SK-N-SH (cell line): ENCODE measurements at regions not wholly inside any gene's neighbourhood (a gene's known extent, or its start where the extent isn't known, plus 50 kb on each side); places are given as distances from the start of the nearest gene placed in this dataset.

Source experiments
- CTCF ChIA-PET: fragments of 300-600, 350-600 bp; formaldehyde crosslinking; extraction: SDS; loops from one replicate; lab custom pipeline; 2021; lab: Yijun Ruan, JAX
- POLR2A ChIA-PET: fragments of 350-600 bp; sonication (Branson Sonifier 250); formaldehyde crosslinking; extraction: SDS; loops from one replicate; lab custom pipeline; 2020; ENCODE audit warnings: antibody characterized with exemption, inconsistent platforms; lab: Yijun Ruan, JAX
- DNase-seq: peaks from one replicate; pipeline ENCODE4 v3.0.0; 2012
- H2AFZ ChIP-seq: fragments of 200-600 bp; sonication (generic); 2 replicates; pipeline ENCODE4 v1.8.1; 2016; ENCODE audit warnings: antibody characterized with exemption, mild to moderate bottlenecking, low read depth
- H3F3A ChIP-seq: fragments of 200-600 bp; sonication (generic); replicated peaks from 2 replicates; pipeline ENCODE3; 2016; ENCODE audit warnings: antibody characterized with exemption, mild to moderate bottlenecking; ENCODE audit not compliant: insufficient read depth
- H3K27ac ChIP-seq, 2 experiments: fragments of 200-500 bp in 1 of 2; fragments of 200-600 bp in 1 of 2; sonication (Bioruptor generic) in 1 of 2; sonication (generic), shearing (Covaris generic) in 1 of 2; 2 replicates each; pipeline versions ENCODE4 v1.5.1 to v1.6.1; 2014 to 2016; ENCODE audit warnings: low read depth in 2 of 2, inconsistent platforms in 1 of 2, low read length in 1 of 2, mild to moderate bottlenecking in 1 of 2, mixed read lengths in 1 of 2
- H3K27me3 ChIP-seq: fragments of 200-600 bp; sonication (generic), shearing (Covaris generic); 2 replicates; pipeline ENCODE4 v1.6.1; 2016; ENCODE audit warnings: mixed run types; ENCODE audit not compliant: insufficient read depth
- H3K36me3 ChIP-seq, 2 experiments: fragments of 200-500 bp in 1 of 2; fragments of 200-600 bp in 1 of 2; sonication (Bioruptor generic) in 1 of 2; sonication (generic) in 1 of 2; replicated peaks in 1 of 2; 2 replicates each; pipeline versions ENCODE3 to v1.5.1; 2014 to 2016; ENCODE audit warnings: low read length in 1 of 2, mild to moderate bottlenecking in 1 of 2; ENCODE audit not compliant: insufficient read depth in 2 of 2, control insufficient read depth in 1 of 2
- H3K4me1 ChIP-seq, 2 experiments: fragments of 200-500 bp in 1 of 2; fragments of 200-600 bp in 1 of 2; sonication (Bioruptor generic) in 1 of 2; sonication (generic), shearing (Covaris generic) in 1 of 2; 2 replicates each; pipeline versions ENCODE4 v1.5.1 to v1.6.1; 2014 to 2016; ENCODE audit warnings: low read depth in 1 of 2, low read length in 1 of 2, mixed run types in 1 of 2; ENCODE audit not compliant: insufficient read depth in 2 of 2, control insufficient read depth in 1 of 2
- H3K4me2 ChIP-seq: fragments of 200-600 bp; sonication (generic), shearing (Covaris generic); 2 replicates; pipeline ENCODE4 v1.6.1; 2017; ENCODE audit warnings: mixed run types
- H3K4me3 ChIP-seq, 2 experiments: fragments of 200-500 bp in 1 of 2; fragments of 200-600 bp in 1 of 2; sonication (Bioruptor generic) in 1 of 2; sonication (generic), shearing (Covaris generic) in 1 of 2; 2 replicates each; pipeline versions ENCODE4 v1.5.1 to v1.8.1; 2014 to 2016; ENCODE audit warnings: low read depth in 2 of 2, inconsistent platforms in 1 of 2, low read length in 1 of 2, mild to moderate bottlenecking in 1 of 2, mixed read lengths in 1 of 2, moderate library complexity in 1 of 2
- H3K79me2 ChIP-seq: fragments of 200-600 bp; sonication (generic); 2 replicates; pipeline ENCODE4 v1.8.1; 2017; ENCODE audit warnings: mild to moderate bottlenecking; ENCODE audit not compliant: insufficient read depth
- H3K9ac ChIP-seq: fragments of 200-600 bp; sonication (generic); 2 replicates; pipeline ENCODE4 v1.6.1; 2017; ENCODE audit warnings: mixed run types
- H3K9me2 ChIP-seq: fragments of 200-600 bp; sonication (generic); 2 replicates; pipeline ENCODE4 v1.6.1; 2017; ENCODE audit warnings: mixed run types
- H3K9me3 ChIP-seq: fragments of 200-600 bp; sonication (generic); 2 replicates; pipeline ENCODE4 v1.6.1; 2017; ENCODE audit warnings: mixed run types, mild to moderate bottlenecking, moderate library complexity
- H4K20me1 ChIP-seq: fragments of 200-600 bp; sonication (generic); 2 replicates; pipeline ENCODE4 v1.6.1; 2017; ENCODE audit warnings: mild to moderate bottlenecking, mixed run types; ENCODE audit not compliant: insufficient read depth
- CHD2 ChIP-seq: fragments of 150-350 bp; IDR thresholded peaks from 2 replicates; pipeline ENCODE4 v1.6.1; 2018; ENCODE audit warnings: low read length; ENCODE audit not compliant: partially characterized antibody
- ELF1 ChIP-seq: IDR thresholded peaks from 2 replicates; pipeline ENCODE4 v1.4.0; 2012
- EP300 ChIP-seq, 2 experiments: IDR thresholded peaks; 2 replicates each; pipeline versions ENCODE4 v1.4.0 to v1.6.1; 2012; ENCODE audit warnings: borderline replicate concordance in 1 of 2, low read depth in 1 of 2, low read length in 1 of 2
- EZH2phosphoT487 ChIP-seq: fragments of 200-600 bp; sonication (generic); IDR thresholded peaks from 2 replicates; pipeline ENCODE4 v1.6.1; 2017; ENCODE audit warnings: low read depth, mixed run types, mild to moderate bottlenecking, antibody characterized with exemption, moderate library complexity, borderline replicate concordance
- FOXM1 ChIP-seq: IDR thresholded peaks from 2 replicates; pipeline ENCODE4 v1.4.0; 2012; ENCODE audit warnings: low read depth, mild to moderate bottlenecking
- GATA2 ChIP-seq: sonication (generic); formaldehyde crosslinking; IDR thresholded peaks from 2 replicates; pipeline ENCODE4 v1.5.0; 2020; ENCODE audit warnings: mild to moderate bottlenecking, missing genetic modification reagents
- JUND ChIP-seq: IDR thresholded peaks from 2 replicates; pipeline ENCODE4 v1.4.0; 2012
- NRF1 ChIP-seq: IDR thresholded peaks from 2 replicates; pipeline ENCODE4 v1.6.1; 2012; ENCODE audit warnings: low read depth, mild to moderate bottlenecking, low read length
- RCOR1 ChIP-seq: fragments of 150-350 bp; IDR thresholded peaks from 2 replicates; pipeline ENCODE4 v1.6.1; 2017; ENCODE audit warnings: antibody characterized with exemption, low read length
- RFX5 ChIP-seq: IDR thresholded peaks from 2 replicates; pipeline ENCODE4 v1.6.1; 2012; ENCODE audit warnings: mild to moderate bottlenecking, improper control_type of control experiment, low read length
- TCF12 ChIP-seq: IDR thresholded peaks from 2 replicates; pipeline ENCODE4 v1.4.0; 2012
- TEAD4 ChIP-seq: IDR thresholded peaks from 2 replicates; pipeline ENCODE4 v1.4.0; 2012; ENCODE audit warnings: mild to moderate bottlenecking, borderline replicate concordance; ENCODE audit not compliant: insufficient read depth
- YY1 ChIP-seq: IDR thresholded peaks from 2 replicates; pipeline ENCODE4 v1.4.0; 2012; ENCODE audit warnings: low read depth, mild to moderate bottlenecking
- WGBS: methylation state at CpG from one replicate; pipeline ENCODE4 v1.1.6; 2017; ENCODE audit warnings: low lambda C conversion rate; 5-methylcytosine and 5-hydroxymethylcytosine counted together
- TF ChIP-seq, protein P1 (sequence below): IDR thresholded peaks from 2 replicates; pipeline ENCODE4; 2012
- TF ChIP-seq, protein P2 (sequence below): IDR thresholded peaks from 2 replicates; pipeline ENCODE4 v1.6.1; 2012; ENCODE audit warnings: mild to moderate bottlenecking, low read depth, low read length, moderate library complexity
- TF ChIP-seq, protein P3 (sequence below): IDR thresholded peaks from 2 replicates; pipeline ENCODE4 v1.4.0; 2012; ENCODE audit warnings: low read depth

DNA sequence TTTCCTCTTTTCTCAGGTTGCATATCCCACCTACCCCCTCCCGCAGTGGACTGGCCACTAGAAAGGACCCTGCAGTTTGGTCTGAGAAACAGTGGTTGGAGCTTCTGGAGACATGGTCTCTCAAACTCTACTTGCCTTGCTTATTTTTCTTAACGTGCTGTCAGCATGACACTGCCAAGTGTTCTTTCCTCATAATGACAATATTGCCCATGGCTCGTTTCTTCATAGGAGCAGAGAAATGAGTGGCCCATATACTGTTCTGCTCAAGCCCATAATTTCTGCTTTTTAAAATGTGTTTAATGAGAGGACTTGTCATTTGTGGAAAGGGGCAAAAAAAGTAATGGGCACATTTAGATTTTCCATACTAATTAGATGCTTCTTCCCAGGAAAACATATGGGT, 828.7 kb downstream of the BCL11A start:
- ChIA-PET CTCF (no interaction called here), POLR2A (no interaction called here)
- Histone ChIP-seq H3K79me2 (no peaks in the 10 kb centered on the region), H3K27me3 (no peaks in the 10 kb centered on the region), H3K4me3 (no peak overlapping the region), H3K27ac (no peak overlapping the region), H3K9me2 (no peaks in the 10 kb centered on the region), H3K36me3 (no peaks in the 10 kb centered on the region), H3K9ac (no peak overlapping the region), H4K20me1 (no peaks in the 10 kb centered on the region), H2AFZ (no peak overlapping the region), H3K9me3 (no peaks in the 10 kb centered on the region), H3K4me1 (no peaks in the 10 kb centered on the region), H3F3A (no peaks in the 10 kb centered on the region), H3K4me2 (no peak overlapping the region)
- 29% methylated on average over 3 of the region's 3 CpGs for WGBS
- DNase-seq, result no peak
- TF ChIP-seq RCOR1 (no peak), EP300 (IDR thresholded peaks at IDR 0.05; ENCODE audit: borderline replicate concordance in 1 of 2, low read depth in 1 of 2, low read length in 1 of 2) (no peak), GATA2 (CRISPR knock-in tag) (no peak), FOXM1 (no peak), JUND (no peak), TCF12 (no peak), CHD2 (no peak), ELF1 (no peak), YY1 (no peak), NRF1 (no peak)
- TF ChIP-seq, protein P1, sequence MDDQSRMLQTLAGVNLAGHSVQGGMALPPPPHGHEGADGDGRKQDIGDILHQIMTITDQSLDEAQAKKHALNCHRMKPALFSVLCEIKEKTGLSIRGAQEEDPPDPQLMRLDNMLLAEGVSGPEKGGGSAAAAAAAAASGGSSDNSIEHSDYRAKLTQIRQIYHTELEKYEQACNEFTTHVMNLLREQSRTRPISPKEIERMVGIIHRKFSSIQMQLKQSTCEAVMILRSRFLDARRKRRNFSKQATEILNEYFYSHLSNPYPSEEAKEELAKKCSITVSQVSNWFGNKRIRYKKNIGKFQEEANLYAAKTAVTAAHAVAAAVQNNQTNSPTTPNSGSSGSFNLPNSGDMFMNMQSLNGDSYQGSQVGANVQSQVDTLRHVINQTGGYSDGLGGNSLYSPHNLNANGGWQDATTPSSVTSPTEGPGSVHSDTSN, result no peak
- TF ChIP-seq, protein P2, sequence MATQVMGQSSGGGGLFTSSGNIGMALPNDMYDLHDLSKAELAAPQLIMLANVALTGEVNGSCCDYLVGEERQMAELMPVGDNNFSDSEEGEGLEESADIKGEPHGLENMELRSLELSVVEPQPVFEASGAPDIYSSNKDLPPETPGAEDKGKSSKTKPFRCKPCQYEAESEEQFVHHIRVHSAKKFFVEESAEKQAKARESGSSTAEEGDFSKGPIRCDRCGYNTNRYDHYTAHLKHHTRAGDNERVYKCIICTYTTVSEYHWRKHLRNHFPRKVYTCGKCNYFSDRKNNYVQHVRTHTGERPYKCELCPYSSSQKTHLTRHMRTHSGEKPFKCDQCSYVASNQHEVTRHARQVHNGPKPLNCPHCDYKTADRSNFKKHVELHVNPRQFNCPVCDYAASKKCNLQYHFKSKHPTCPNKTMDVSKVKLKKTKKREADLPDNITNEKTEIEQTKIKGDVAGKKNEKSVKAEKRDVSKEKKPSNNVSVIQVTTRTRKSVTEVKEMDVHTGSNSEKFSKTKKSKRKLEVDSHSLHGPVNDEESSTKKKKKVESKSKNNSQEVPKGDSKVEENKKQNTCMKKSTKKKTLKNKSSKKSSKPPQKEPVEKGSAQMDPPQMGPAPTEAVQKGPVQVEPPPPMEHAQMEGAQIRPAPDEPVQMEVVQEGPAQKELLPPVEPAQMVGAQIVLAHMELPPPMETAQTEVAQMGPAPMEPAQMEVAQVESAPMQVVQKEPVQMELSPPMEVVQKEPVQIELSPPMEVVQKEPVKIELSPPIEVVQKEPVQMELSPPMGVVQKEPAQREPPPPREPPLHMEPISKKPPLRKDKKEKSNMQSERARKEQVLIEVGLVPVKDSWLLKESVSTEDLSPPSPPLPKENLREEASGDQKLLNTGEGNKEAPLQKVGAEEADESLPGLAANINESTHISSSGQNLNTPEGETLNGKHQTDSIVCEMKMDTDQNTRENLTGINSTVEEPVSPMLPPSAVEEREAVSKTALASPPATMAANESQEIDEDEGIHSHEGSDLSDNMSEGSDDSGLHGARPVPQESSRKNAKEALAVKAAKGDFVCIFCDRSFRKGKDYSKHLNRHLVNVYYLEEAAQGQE, result no peak

DNA sequence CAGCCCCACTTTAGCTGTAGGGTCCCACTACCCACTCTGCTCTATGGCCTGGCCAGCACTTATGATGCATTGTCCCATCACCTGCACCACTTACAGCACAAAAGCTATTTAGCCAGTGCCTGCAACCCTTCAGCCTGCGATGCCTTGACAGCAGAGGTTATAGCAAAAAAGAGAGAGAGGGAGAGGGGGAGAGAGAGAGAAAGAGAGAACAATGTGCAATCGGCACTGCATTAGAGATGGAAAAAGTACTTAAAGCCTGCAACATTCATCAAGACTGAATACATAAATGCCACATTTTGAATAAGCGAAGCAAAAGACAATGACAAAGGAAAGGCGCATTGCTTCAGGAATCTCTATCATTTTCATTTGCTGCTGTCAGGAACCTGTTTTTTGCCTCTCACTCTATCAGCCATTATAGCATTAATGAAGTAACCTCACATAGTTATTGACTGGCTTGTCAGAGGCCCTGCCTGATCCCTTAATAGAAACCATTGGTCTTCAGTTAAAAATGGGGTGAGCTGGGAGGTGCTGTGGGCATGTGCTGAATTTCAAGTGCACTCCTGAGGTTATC, 833.1 kb downstream of the BCL11A start:
- CTCF ChIA-PET, result no interaction called here
- H3K27ac ChIP-seq, result no peak overlapping the region
- H3K9me3 ChIP-seq, result no peaks in the 10 kb centered on the region
- H3K27me3 ChIP-seq, result no peaks in the 10 kb centered on the region
- H3K4me1 ChIP-seq, result no peaks in the 10 kb centered on the region
- POLR2A ChIA-PET, result no interaction called here
- no peaks in the 10 kb centered on the region for H4K20me1 ChIP-seq
- no peak overlapping the region for H3K4me3 ChIP-seq
- no peak for DNase-seq
- H3K9me2 ChIP-seq, result no peaks in the 10 kb centered on the region
- WGBS, result 59% methylated on average over 4 of the region's 4 CpGs
- H2AFZ ChIP-seq, result no peak overlapping the region
- H3K9ac ChIP-seq, result no peak overlapping the region
- H3K36me3 ChIP-seq, result no peaks in the 10 kb centered on the region
- no peak overlapping the region for H3K4me2 ChIP-seq
- H3K79me2 ChIP-seq, result no peaks in the 10 kb centered on the region
- H3F3A ChIP-seq, result no peaks in the 10 kb centered on the region
- TF ChIP-seq TEAD4, result no peak
- TF ChIP-seq, protein P1, result no peak
- no peak for TF ChIP-seq RFX5
- TF ChIP-seq, protein P2, result no peak
- TF ChIP-seq EZH2phosphoT487, result no peak
- TF ChIP-seq EP300 (IDR thresholded peaks at IDR 0.05; ENCODE audit: borderline replicate concordance in 1 of 2, low read depth in 1 of 2, low read length in 1 of 2), result no peak
- TF ChIP-seq, protein P3, sequence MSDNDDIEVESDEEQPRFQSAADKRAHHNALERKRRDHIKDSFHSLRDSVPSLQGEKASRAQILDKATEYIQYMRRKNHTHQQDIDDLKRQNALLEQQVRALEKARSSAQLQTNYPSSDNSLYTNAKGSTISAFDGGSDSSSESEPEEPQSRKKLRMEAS, result no peak
